ENCODE measurements at regions not wholly inside any gene's neighbourhood (a gene's known extent, or its start where the extent isn't known, plus 50 kb on each side); places are given as distances from the start of the nearest gene placed in this dataset.

DNA sequence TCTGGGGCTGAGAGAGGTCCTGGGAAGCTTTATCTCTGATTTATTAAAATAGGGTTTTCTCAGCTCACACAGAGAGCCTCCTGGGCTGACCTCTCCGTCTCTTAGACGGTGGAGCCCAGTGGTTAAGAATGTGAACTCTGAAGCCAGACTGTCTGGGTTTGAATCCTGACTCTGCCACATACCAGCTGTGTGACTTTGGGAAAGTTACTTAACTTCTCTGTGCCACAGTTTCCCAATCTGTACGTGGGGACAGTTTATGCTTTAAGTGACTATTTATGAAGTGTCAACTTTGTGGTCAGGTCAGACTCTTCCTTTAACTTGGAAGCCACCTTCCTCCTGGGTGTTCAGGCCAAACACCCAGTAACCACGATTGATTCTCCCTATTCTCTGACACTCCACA is 290.9 kb downstream of the AACS start:
- H3K27ac ChIP-seq, result no peak overlapping the region
- TF ChIP-seq, protein P1, sequence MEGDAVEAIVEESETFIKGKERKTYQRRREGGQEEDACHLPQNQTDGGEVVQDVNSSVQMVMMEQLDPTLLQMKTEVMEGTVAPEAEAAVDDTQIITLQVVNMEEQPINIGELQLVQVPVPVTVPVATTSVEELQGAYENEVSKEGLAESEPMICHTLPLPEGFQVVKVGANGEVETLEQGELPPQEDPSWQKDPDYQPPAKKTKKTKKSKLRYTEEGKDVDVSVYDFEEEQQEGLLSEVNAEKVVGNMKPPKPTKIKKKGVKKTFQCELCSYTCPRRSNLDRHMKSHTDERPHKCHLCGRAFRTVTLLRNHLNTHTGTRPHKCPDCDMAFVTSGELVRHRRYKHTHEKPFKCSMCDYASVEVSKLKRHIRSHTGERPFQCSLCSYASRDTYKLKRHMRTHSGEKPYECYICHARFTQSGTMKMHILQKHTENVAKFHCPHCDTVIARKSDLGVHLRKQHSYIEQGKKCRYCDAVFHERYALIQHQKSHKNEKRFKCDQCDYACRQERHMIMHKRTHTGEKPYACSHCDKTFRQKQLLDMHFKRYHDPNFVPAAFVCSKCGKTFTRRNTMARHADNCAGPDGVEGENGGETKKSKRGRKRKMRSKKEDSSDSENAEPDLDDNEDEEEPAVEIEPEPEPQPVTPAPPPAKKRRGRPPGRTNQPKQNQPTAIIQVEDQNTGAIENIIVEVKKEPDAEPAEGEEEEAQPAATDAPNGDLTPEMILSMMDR (conservative IDR thresholded peaks at IDR 0.05), result no peak

DNA sequence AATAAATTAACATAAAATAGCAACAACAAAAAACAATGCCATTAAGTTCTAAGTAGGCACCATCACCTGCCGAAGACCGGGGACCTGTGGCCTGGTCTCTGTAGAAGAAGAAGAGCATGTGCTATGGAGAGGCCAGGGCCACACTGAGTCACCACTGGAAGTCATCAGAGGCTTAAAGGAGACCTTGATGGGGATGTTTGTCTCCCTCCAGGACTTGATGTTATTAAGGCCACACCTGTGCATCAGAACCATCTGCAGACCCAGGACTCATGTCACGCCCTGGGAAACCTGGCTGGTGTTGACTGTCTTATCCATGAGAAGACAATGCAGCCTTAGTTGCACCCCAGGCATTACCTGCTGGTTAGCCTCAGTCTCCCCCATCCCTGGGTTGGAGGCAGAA is 292.3 kb downstream of the AACS start:
- TF ChIP-seq, protein P1 (conservative IDR thresholded peaks at IDR 0.05), result no peak
- H3K27ac ChIP-seq, result no peak overlapping the region

DNA sequence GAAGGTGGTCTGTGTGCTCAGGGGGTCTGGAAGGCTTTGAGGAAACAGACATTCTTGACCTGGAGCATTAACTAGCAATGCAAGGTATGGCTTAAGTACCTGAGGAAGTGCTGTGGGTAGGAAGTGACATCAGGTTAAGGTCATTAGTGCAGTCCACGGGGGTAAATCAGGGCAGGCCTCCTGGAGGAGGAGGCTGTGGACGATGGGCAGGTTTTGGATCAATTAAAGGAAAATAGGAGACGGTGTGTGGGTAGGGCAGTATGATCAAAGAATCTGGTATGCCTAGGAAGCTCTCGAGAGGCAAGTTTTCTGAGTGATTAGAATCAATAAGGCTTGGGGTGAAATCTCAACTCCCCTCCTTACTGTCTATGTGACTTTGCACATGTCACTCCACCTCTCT is 295.3 kb downstream of the AACS start:
- H3K27ac ChIP-seq, result no peak overlapping the region
- TF ChIP-seq, protein P1 (conservative IDR thresholded peaks at IDR 0.05), result no peak

DNA sequence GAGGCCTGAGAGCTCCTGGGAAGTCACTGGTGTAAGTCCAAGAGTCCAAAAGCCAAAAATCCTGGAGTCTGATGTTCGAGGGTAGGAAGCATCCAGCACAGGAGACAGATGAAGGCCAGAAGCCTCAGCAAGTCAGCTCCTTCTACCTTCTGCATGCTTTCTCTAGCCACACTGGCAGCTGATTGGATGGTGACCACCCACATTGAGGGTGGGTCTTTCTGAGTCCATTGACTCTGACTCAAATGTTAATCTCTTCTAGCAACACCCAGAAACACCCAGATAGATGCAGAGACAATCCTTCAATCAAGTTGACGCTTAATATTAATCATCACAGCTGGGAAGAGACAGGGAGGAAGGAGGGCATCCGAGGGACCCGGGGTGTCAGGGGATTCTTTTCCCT is 305.8 kb downstream of the AACS start:
- TF ChIP-seq, protein P1 (conservative IDR thresholded peaks at IDR 0.05), result no peak
- H3K27ac ChIP-seq, result no peak overlapping the region

GRCh38 chr12:125372085-125372484 is 306.9 kb downstream of the AACS start:
- TF ChIP-seq, protein P1 (conservative IDR thresholded peaks at IDR 0.05), result no peak
- H3K27ac ChIP-seq, result no peak overlapping the region

GRCh38 chr12:125373375-125373774 is 308.1 kb downstream of the AACS start:
- TF ChIP-seq, protein P1 (conservative IDR thresholded peaks at IDR 0.05), result no peak
- H3K27ac ChIP-seq, result no peak overlapping the region

GRCh38 chr12:125376422-125376821 is 311.2 kb downstream of the AACS start:
- TF ChIP-seq, protein P1 (conservative IDR thresholded peaks at IDR 0.05), result no peak
- H3K27ac ChIP-seq, result no peak overlapping the region

- TF ChIP-seq, protein P1 (conservative IDR thresholded peaks at IDR 0.05), result no peak
- H3K27ac ChIP-seq, result no peak overlapping the region
These were observed 311.9 kb downstream of the AACS start for GRCh38 chr12:125377093-125377492.

Measured in VCaP (cell line).